Activated naive CD8-positive, alpha-beta T cell treated with anti-CD3 and anti-CD28 coated beads, Interleukin-2, amount 50 U/mL, for 24 hours (primary cell): ENCODE measurements at regions not wholly inside any gene's neighbourhood (a gene's known extent, or its start where the extent isn't known, plus 50 kb on each side); places are given as distances from the start of the nearest gene placed in this dataset.
"Not testable (repeated sequence)": the region's sequence is repeated elsewhere in the genome, so short reads cannot be mapped to it uniquely, and the experiment has no call there.

Experiments used
- ATAC-seq: fragments of 150-1000 bp; cut with Tn5 transposase; one replicate; pipeline ENCODE4 v1.10.0; 2021
- DNase-seq: peaks from one replicate; pipeline ENCODE4 v3.0.0; 2021
- H3K27ac Mint-ChIP-seq: one replicate; pipeline ENCODE4 v1.8.0; 2021; ENCODE audit warnings: mild to moderate bottlenecking, mixed read lengths
- H3K27me3 Mint-ChIP-seq: one replicate; pipeline ENCODE4 v1.8.0; 2021; ENCODE audit warnings: mixed read lengths
- H3K36me3 Mint-ChIP-seq: one replicate; pipeline ENCODE4 v1.8.0; 2021; ENCODE audit warnings: low read depth, mixed read lengths
- H3K4me1 Mint-ChIP-seq: one replicate; pipeline ENCODE4 v1.8.0; 2021; ENCODE audit warnings: mixed read lengths
- H3K4me3 Mint-ChIP-seq: one replicate; pipeline ENCODE4 v1.8.0; 2021; ENCODE audit warnings: mild to moderate bottlenecking, moderate library complexity, mixed read lengths
- H3K9me3 Mint-ChIP-seq: one replicate; pipeline ENCODE4 v1.8.0; 2021; ENCODE audit warnings: mixed read lengths

DNA sequence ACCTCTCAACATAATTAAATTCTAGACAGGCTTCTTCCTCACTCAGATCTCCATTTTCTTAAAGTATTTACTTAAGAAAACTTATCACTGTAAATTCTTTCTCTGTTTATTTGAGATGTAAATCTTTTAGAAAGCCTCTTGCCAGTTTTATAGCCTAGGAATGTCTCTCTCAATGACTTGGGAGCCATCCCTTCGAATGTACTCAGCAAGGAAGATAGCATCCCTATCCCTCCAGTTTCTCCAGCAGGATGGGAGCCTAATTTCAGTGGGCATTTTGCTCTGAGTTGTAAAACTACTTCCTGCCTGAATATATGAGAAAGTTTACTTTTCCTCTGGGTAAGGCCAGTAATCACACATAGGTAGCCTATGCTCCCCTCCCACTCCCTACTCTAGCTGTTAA is 558.5 kb upstream of the ARRDC3 start:
- Mint-ChIP-seq H3K27ac (no peak overlapping the region), H3K4me1 (no peaks in the 10 kb centered on the region), H3K36me3 (no peaks in the 10 kb centered on the region), H3K9me3 (no peaks in the 10 kb centered on the region), H3K4me3 (no peak overlapping the region), H3K27me3 (no peaks in the 10 kb centered on the region)
- DNase-seq, result no peak
- ATAC-seq, result no peak

DNA sequence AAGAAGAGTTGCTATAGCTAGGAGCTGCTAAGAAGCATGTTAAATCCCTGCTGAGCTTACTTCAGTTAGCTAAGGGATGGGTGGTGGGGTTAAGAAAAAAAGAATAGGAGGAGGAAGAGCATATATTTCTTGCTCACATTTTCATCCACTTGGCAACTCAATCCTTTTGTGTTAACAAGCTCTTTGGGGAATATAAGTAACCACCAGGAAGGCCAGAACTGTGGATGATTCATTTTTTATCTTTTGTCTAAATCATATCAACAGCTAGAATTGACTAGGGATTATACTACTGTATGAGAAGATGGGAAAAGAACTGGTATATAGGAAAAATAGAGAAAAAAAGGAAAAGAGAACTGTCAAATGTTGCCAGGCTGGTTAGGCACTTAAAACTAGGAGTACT is 555.3 kb upstream of the ARRDC3 start:
- no peaks in the 10 kb centered on the region for H3K36me3 Mint-ChIP-seq
- no peak overlapping the region for H3K27ac Mint-ChIP-seq
- H3K4me3 Mint-ChIP-seq, result no peak overlapping the region
- no peak for DNase-seq
- no peaks in the 10 kb centered on the region for H3K27me3 Mint-ChIP-seq
- ATAC-seq, result no peak
- no peaks in the 10 kb centered on the region for H3K9me3 Mint-ChIP-seq
- no peaks in the 10 kb centered on the region for H3K4me1 Mint-ChIP-seq

DNA sequence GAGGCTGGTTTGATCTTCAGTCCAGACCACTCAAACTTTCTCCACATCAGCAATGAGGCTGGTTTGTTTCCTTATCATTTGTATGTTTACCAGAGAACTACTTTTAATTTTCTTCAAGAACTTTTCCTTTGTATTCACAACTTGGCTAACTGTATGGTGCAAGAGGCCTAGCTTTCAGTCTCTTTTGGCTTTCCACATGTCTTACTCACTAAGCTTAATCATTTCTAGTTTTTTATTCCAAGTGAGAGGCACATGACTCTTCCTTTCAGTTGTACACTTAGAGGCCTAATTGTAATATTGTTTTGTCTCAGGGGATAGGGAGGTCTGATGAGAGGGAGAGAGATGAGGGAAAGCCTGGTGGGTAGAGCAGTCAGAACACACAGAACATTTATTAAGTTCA is 554.0 kb upstream of the ARRDC3 start:
- ATAC-seq (no peak), DNase-seq (no peak)
- Mint-ChIP-seq H3K9me3 (no peaks in the 10 kb centered on the region), H3K4me3 (no peak overlapping the region), H3K36me3 (no peaks in the 10 kb centered on the region), H3K4me1 (no peaks in the 10 kb centered on the region), H3K27ac (no peak overlapping the region), H3K27me3 (no peaks in the 10 kb centered on the region)

DNA sequence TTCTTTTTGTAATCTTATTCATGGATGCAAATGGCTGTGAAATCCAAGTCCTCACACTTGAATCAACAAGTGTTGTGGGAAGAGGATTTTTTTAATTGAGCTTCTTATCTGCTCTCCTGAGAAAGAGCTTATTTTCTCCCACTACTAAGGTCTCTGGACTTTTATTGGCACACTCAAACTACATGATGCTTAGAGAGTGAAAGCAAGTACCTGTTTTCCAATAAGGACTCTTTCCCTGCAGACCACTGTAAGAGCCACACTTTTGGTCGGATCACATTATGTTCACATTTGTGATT is 546.4 kb upstream of the ARRDC3 start:
- no peak overlapping the region for H3K4me3 Mint-ChIP-seq
- H3K9me3 Mint-ChIP-seq, result no peaks in the 10 kb centered on the region
- H3K36me3 Mint-ChIP-seq, result no peaks in the 10 kb centered on the region
- H3K4me1 Mint-ChIP-seq, result no peaks in the 10 kb centered on the region
- DNase-seq (no peak), ATAC-seq (no peak)
- no peak overlapping the region for H3K27ac Mint-ChIP-seq
- no peaks in the 10 kb centered on the region for H3K27me3 Mint-ChIP-seq

DNA sequence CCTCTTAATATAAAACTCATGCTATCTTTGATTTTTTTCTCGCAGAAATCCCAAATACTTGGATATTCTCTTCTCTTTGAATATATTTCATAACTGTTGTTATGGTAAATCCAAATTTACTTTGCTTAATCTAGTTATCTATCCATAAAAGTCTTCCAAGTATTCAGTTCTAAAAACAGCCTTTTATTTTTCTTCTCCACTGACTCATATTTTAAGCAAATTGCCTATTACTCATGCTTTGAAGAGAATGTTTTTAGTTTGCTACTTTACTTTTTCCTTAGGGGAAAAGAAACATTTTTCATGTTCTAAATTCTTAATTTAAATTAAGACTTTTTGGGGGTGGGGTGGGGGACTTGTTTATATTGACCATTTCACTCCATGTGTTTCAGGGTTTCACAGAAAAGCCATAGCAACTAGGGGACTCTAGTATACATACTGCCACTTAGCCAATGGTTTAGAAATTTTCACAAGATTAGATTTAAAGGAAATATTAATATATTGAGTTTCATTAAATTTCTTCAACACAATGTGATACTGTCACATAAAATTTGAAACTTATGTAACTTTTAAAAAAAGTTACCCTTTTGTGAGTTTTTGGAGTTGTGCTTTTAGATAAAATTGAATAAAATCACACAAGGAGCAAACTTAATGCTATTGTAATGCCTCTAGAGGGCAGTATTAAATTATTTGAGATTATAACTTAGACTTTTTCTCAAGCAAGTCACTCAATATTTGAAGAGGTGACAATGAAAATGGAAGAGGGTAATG is 545.8 kb upstream of the ARRDC3 start:
- DNase-seq (no peak), ATAC-seq (no peak)
- no peaks in the 10 kb centered on the region for H3K27me3 Mint-ChIP-seq
- no peaks in the 10 kb centered on the region for H3K36me3 Mint-ChIP-seq
- no peaks in the 10 kb centered on the region for H3K9me3 Mint-ChIP-seq
- H3K4me3 Mint-ChIP-seq, result no peak overlapping the region
- no peaks in the 10 kb centered on the region for H3K4me1 Mint-ChIP-seq
- no peak overlapping the region for H3K27ac Mint-ChIP-seq

DNA sequence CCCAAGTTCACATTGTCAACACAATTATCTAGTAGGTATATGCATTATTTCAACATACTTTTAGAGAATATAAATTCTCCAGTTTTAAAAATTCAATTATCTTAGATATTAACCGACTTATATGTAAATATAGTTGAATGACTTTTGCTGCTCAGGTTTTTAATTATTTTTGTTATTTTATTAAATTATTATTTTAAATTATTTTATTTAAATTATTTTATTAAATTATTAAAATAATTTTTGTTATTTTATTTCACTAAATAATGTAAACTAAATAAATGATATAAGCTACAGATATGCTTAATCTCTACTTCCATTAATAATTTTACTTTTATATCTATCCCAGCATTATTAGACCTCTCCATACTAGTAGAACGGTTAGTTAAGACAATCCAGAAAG is 544.3 kb upstream of the ARRDC3 start:
- H3K27ac Mint-ChIP-seq, result no peak overlapping the region
- DNase-seq (no peak), ATAC-seq (no peak)
- H3K9me3 Mint-ChIP-seq, result no peaks in the 10 kb centered on the region
- H3K4me3 Mint-ChIP-seq, result no peak overlapping the region
- H3K27me3 Mint-ChIP-seq, result no peaks in the 10 kb centered on the region
- H3K36me3 Mint-ChIP-seq, result no peaks in the 10 kb centered on the region
- H3K4me1 Mint-ChIP-seq, result no peaks in the 10 kb centered on the region

DNA sequence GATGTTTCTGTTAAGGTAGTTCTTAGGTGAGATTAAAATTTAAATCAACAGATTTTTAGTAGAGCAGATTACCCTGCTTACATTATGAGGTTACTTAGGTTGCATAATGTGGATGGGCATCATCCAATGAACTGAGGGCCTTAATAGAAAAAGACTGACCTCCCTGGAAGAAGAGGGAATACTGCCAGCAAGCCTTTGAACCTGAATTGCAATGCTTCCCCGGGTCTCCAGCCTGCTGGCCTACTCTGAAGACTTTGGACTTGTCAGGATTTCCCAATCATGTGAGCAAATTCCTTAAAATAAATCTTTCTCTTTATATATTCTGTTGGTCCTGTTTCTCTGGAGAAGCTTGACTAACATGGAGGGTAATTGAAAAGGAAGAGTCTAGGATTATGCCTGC is 542.1 kb upstream of the ARRDC3 start:
- ATAC-seq (no peak), DNase-seq (no peak)
- Mint-ChIP-seq H3K4me1 (no peaks in the 10 kb centered on the region), H3K27ac (no peak overlapping the region), H3K36me3 (no peaks in the 10 kb centered on the region), H3K27me3 (no peaks in the 10 kb centered on the region), H3K4me3 (no peak overlapping the region), H3K9me3 (no peaks in the 10 kb centered on the region)

DNA sequence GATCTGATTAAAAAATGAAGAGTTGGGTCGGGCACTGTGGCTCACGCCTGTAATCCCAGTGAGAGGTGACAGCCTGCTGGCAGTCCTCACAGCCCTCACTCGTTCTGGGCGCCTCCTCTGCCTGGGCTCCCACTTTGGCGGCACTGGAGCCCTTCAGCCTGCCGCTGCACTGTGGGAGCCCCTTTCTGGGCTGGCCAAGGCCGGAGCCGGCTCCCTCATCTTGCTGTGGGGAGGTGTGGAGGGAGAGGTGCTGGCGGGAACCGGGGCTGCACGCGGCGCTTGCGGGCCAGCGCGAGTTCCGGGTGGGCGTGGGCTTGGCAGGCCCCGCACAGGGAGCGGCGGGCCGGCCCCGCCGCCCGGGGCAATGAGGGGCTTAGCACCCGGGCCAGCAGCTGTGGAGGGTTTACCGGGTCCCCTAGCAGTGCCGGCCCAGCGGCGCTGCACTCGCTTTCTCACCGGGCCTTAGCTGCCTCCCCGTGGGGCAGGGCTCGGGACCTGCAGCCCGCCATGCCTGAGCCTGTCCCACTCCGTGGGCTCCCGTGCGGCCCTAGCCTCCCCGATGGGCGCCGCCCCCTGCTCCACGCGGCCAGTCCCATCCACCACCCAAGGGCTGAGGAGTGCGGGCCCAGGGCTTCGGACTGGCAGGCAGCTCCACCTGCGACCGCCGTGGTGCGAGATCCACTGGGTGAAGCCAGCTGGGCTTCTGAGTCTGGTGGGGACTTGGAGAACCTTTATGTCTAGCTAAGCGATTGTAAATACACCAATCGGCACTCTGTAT is 534.1 kb upstream of the ARRDC3 start:
- not testable (repeated sequence) for H3K27ac Mint-ChIP-seq, H3K9me3 Mint-ChIP-seq, H3K36me3 Mint-ChIP-seq, DNase-seq, H3K4me1 Mint-ChIP-seq, ATAC-seq, H3K4me3 Mint-ChIP-seq, H3K27me3 Mint-ChIP-seq

DNA sequence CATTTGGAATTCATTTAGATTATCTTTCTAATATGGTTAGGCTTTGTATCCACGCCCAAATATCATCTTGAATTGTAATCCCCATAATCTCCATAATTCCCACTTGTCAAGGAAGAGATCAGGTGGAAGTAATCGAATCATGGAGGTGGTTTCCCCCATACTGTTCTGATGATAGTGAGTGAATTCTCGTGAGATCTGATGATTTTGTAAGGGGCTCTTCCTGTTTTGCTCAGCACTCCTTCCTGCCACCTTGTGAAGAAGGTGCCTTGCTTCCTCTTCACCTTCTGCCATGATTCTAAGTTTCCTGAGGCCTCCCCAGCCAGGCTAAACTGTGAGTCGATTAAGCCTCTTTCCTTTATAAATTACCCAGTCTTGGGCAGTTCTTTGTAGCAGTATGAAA is 527.5 kb upstream of the ARRDC3 start:
- no peak overlapping the region for H3K27ac Mint-ChIP-seq
- no peaks in the 10 kb centered on the region for H3K4me1 Mint-ChIP-seq
- no peaks in the 10 kb centered on the region for H3K36me3 Mint-ChIP-seq
- H3K9me3 Mint-ChIP-seq, result no peaks in the 10 kb centered on the region
- no peak overlapping the region for H3K4me3 Mint-ChIP-seq
- ATAC-seq (no peak), DNase-seq (no peak)
- no peaks in the 10 kb centered on the region for H3K27me3 Mint-ChIP-seq

DNA sequence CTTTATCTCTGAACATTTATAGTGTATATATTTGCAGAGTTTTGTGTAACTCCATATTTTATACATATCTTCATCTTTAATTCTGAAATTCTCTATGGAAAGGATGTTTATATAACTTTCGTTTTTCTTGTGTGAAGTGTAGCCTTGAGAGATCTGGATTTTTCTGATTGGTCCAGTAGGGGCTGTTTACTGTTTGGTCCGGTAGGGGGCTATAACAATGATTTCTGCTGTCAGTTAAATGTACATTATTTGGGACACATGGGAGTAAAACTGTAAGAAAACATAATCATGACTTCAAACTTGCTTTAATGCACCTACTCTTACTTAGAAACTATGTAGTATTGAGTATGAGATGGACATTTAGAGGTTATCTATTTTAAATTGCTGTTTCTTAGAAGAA is 527.1 kb upstream of the ARRDC3 start:
- no peak overlapping the region for H3K4me3 Mint-ChIP-seq

DNA sequence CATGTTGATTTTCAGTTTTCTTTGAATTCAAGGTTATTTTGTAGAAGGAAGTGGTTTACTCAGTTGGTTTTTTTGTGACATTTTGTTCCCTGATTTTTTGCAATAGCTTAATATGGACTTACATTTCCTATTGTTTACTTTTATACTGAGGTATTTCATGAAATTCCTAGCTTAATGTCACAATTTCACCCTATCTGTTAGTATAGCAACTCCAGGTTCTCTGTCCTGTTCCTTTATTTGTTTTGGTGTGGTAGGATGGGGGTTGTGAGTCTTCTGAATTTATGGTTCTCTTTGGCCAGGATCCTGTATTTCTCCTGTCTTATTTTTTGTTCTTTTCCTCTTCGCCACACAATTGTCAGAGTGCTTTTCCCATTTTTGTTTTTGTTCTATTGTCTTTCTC is 523.4 kb upstream of the ARRDC3 start:
- no peaks in the 10 kb centered on the region for H3K4me1 Mint-ChIP-seq
- no peak for DNase-seq
- no peak overlapping the region for H3K4me3 Mint-ChIP-seq
- peaks cover 4% of the 10 kb centered on the region for H3K9me3 Mint-ChIP-seq
- no peak overlapping the region for H3K27ac Mint-ChIP-seq
- no peak for ATAC-seq
- H3K36me3 Mint-ChIP-seq, result no peaks in the 10 kb centered on the region
- no peaks in the 10 kb centered on the region for H3K27me3 Mint-ChIP-seq

More for the DNA sequence above, 527.1 kb upstream of the ARRDC3 start:
- no peaks in the 10 kb centered on the region for H3K36me3 Mint-ChIP-seq
- no peaks in the 10 kb centered on the region for H3K4me1 Mint-ChIP-seq
- ATAC-seq (no peak), DNase-seq (no peak)
- no peak overlapping the region for H3K27ac Mint-ChIP-seq
- no peaks in the 10 kb centered on the region for H3K9me3 Mint-ChIP-seq
- no peaks in the 10 kb centered on the region for H3K27me3 Mint-ChIP-seq

DNA sequence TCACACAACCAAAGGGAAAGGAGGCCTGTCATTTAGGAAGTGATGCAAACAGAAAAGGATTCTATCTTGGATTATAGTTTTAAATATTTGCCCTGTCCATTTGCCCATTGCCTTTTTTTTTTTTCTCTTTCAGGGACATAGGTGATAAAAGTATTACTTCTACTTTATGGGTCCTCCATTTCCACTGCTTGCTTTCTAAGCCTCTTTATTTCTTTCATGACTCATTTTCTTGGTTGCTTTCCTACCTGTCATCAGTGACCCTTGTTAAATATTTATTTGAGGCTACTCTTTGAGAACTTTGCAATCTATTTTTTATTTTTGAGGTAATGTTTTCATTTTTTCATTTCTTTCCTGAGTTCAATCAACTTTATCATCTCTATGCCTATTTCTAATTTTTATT is 522.9 kb upstream of the ARRDC3 start:
- Mint-ChIP-seq H3K9me3 (peaks cover 4% of the 10 kb centered on the region), H3K36me3 (no peaks in the 10 kb centered on the region), H3K4me1 (no peaks in the 10 kb centered on the region), H3K27me3 (no peaks in the 10 kb centered on the region), H3K4me3 (no peak overlapping the region), H3K27ac (no peak overlapping the region)
- DNase-seq (no peak), ATAC-seq (no peak)

DNA sequence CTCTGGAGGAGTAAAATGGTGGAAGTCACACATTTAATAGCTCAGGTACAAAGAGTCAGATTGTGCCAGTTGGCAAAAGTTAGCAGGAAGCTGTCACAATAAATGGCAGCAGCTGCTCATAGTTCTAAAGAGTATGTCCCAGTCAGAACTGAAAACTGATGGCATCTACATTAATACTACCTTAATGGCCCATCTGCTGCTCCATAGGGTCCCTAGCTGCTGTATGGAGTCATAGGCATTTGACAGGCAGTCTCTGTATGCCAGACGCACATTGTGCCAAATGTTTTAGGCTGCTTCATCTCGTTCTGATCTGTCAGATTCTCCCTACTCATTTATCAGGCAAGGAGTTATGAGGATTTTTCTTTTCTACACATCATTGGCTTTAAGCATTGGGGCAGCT is 515.8 kb upstream of the ARRDC3 start:
- H3K4me3 Mint-ChIP-seq, result no peak overlapping the region
- ATAC-seq, result no peak
- H3K9me3 Mint-ChIP-seq, result peaks cover 4% of the 10 kb centered on the region
- H3K4me1 Mint-ChIP-seq, result no peaks in the 10 kb centered on the region
- no peaks in the 10 kb centered on the region for H3K36me3 Mint-ChIP-seq
- no peak overlapping the region for H3K27ac Mint-ChIP-seq
- DNase-seq, result no peak
- no peaks in the 10 kb centered on the region for H3K27me3 Mint-ChIP-seq

DNA sequence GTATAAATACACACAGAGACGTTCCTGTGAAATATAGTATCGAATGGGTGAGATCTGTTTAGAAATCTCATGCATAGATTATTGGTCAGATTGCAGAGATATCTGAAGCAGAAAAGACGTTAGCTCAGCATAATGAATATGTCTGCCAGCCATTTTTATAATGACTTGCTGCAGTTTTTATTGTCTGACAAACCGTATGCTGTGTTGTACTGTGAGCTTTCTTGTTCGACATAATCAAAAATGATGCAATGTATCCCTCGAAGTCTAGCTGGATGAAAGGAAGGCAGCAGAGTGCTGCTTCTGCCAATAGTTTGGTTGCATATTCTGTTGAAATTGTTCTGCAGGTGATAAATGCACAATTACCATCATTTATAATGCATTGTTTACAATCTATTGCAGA is 514.9 kb upstream of the ARRDC3 start:
- DNase-seq, result no peak
- Mint-ChIP-seq H3K4me1 (no peaks in the 10 kb centered on the region), H3K27me3 (no peaks in the 10 kb centered on the region), H3K36me3 (no peaks in the 10 kb centered on the region), H3K9me3 (peaks cover 5% of the 10 kb centered on the region), H3K4me3 (no peak overlapping the region), H3K27ac (no peak overlapping the region)
- ATAC-seq, result no peak

DNA sequence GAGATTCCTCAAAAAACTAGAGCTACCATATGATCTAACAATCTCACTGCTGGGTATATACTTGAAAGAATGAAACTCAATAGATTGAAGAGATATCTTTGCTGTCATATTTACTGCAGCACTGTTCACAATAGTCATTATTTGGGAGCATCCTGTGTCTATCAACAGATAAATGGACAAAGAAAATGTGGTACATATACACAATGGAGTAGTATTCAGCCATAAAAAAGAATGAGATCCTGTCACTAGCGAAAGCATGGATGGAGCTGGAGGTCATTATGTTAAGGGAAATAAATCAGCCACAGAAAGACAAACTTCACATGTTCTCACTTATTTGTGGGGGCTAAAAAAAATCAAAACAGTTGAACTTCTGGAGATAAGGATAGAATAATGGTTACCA is 505.7 kb upstream of the ARRDC3 start:
- H3K4me1 Mint-ChIP-seq, result no peaks in the 10 kb centered on the region
- H3K9me3 Mint-ChIP-seq, result peaks cover 13% of the 10 kb centered on the region
- ATAC-seq, result no peak
- no peak for DNase-seq
- H3K27ac Mint-ChIP-seq, result no peak overlapping the region
- no peaks in the 10 kb centered on the region for H3K36me3 Mint-ChIP-seq
- H3K27me3 Mint-ChIP-seq, result no peaks in the 10 kb centered on the region
- no peak overlapping the region for H3K4me3 Mint-ChIP-seq
